ENCODE measurements at regions not wholly inside any gene's neighbourhood (a gene's known extent, or its start where the extent isn't known, plus 50 kb on each side); places are given as distances from the start of the nearest gene placed in this dataset.

DNA sequence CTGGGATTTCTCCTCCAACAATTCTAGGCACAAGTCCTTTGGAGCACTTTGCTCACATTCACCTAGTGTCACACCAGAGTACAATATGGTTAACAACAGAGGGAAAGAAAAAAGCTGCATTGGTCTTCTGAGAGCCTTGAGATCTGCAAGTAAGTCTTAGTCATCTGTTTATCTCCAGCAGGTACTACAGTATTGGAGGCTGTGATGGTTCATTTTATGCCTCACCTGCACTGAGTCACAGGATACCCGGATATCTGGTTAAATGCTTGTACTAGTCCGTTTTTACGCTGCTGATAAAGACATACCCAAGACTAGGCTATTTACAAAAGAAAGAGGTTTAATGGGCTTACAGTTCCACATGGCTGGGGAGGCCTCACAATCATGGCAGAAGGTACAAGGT, 525.0 kb downstream of the NR2F1-AS1 start:
- ChIA-PET POLR2A (no interaction called here), CTCF (no interaction called here)
- dilution Hi-C loops (cut with MboI; ENCODE audit: extremely low pct_ligation_motif_present, low sequenced_read_pairs), result no loop called here
- no peak overlapping the region for H2AFZ ChIP-seq (ENCODE audit: low read depth, low read length)
- intact Hi-C loops (cut with micrococcal nuclease), result no loop called here
- H3K27me3 ChIP-seq (ENCODE audit: control insufficient read depth in 2 of 2, insufficient read depth in 2 of 2, low read length in 2 of 2), result no peaks in the 10 kb centered on the region
- H3K36me3 ChIP-seq (ENCODE audit: control insufficient read depth in 2 of 2, extremely low read depth in 1 of 2, insufficient read depth in 2 of 2, low read length in 2 of 2), result no peaks in the 10 kb centered on the region
- no peak overlapping the region for H3K27ac ChIP-seq (ENCODE audit: insufficient read depth, low read depth, low read length)
- H3K79me2 ChIP-seq (ENCODE audit: control insufficient read depth, insufficient read depth, low read length), result no peaks in the 10 kb centered on the region
- FAIRE-seq (no peak), DNase-seq (ENCODE audit: low read depth, low spot score) (no peak)
- TF ChIP-seq, protein P1, sequence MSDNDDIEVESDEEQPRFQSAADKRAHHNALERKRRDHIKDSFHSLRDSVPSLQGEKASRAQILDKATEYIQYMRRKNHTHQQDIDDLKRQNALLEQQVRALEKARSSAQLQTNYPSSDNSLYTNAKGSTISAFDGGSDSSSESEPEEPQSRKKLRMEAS (IDR thresholded peaks at IDR 0.05; ENCODE audit: insufficient read depth, insufficient read length), result no peak
- TF ChIP-seq JUN (IDR thresholded peaks at IDR 0.05; ENCODE audit: borderline replicate concordance, insufficient read depth, insufficient read length, low read depth) (no peak), POLR2AphosphoS5 (IDR thresholded peaks at IDR 0.05; ENCODE audit: insufficient read depth, low read depth, low read length) (no peak), GATA2 (IDR thresholded peaks at IDR 0.05; ENCODE audit: insufficient read depth, insufficient read length, low read depth, low read length) (no peak), POLR2A (IDR thresholded peaks at IDR 0.05; ENCODE audit: low read depth, low read length) (no peak), MYC (IDR thresholded peaks at IDR 0.05; ENCODE audit: low read depth, low read length) (no peak), EZH2 (IDR thresholded peaks at IDR 0.05; ENCODE audit: borderline replicate concordance, low read depth, low read length, severe bottlenecking) (no peak)
- no peak overlapping the region for H3K4me2 ChIP-seq (ENCODE audit: insufficient read depth, low read length)
- no peaks in the 10 kb centered on the region for H3K9me1 ChIP-seq (replicated peaks; ENCODE audit: control insufficient read depth, extremely low read depth, insufficient read depth, low read length)
- H3K4me1 ChIP-seq (ENCODE audit: control insufficient read depth, extremely low read depth, insufficient read depth, low read length), result no peaks in the 10 kb centered on the region
- H3K9ac ChIP-seq (replicated peaks; ENCODE audit: extremely low read depth, insufficient read depth, low read length), result no peak overlapping the region
- H4K20me1 ChIP-seq (replicated peaks; ENCODE audit: control insufficient read depth, extremely low read depth, insufficient read depth, low read length), result no peaks in the 10 kb centered on the region
- BruUV-seq (replicated peaks), result no TSS peak
- H3K4me3 ChIP-seq (replicated peaks in 1 of 3; ENCODE audit: insufficient read depth in 1 of 3, low read depth in 1 of 3, low read length in 3 of 3), result no peak overlapping the region
- no peaks in the 10 kb centered on the region for H3K9me3 ChIP-seq (replicated peaks; ENCODE audit: control insufficient read depth, insufficient read depth, low read length)

DNA sequence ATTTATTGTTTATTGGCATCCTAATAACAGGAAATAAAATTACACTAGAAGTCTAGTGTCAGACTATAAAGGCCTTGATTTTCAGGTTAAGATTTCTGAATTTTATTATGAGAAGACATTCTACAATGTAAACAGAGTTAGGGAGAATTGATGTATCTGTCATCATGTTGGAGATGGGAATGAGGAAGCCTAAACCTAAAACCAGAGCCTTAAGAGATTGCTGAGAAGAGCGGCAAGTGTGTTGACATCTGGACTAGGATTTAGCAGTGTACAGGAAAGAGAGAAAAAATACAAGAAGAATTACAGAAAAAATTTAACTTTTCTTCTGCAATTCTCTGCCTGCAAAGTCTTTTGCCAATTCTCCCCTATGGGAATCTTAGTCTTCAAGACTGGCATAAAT, 525.5 kb downstream of the NR2F1-AS1 start:
- H3K9ac ChIP-seq (replicated peaks; ENCODE audit: extremely low read depth, insufficient read depth, low read length), result no peak overlapping the region
- no peaks in the 10 kb centered on the region for H3K4me1 ChIP-seq (ENCODE audit: control insufficient read depth, extremely low read depth, insufficient read depth, low read length)
- H3K27ac ChIP-seq (ENCODE audit: insufficient read depth, low read depth, low read length), result no peak overlapping the region
- DNase-seq (ENCODE audit: low read depth, low spot score), result no peak
- H3K4me3 ChIP-seq (replicated peaks in 1 of 3; ENCODE audit: insufficient read depth in 1 of 3, low read depth in 1 of 3, low read length in 3 of 3), result no peak overlapping the region
- dilution Hi-C loops (cut with MboI; ENCODE audit: extremely low pct_ligation_motif_present, low sequenced_read_pairs), result no loop called here
- no peaks in the 10 kb centered on the region for H3K9me3 ChIP-seq (replicated peaks; ENCODE audit: control insufficient read depth, insufficient read depth, low read length)
- BruUV-seq (replicated peaks), result no TSS peak
- H3K9me1 ChIP-seq (replicated peaks; ENCODE audit: control insufficient read depth, extremely low read depth, insufficient read depth, low read length), result no peaks in the 10 kb centered on the region
- H3K27me3 ChIP-seq (ENCODE audit: control insufficient read depth in 2 of 2, insufficient read depth in 2 of 2, low read length in 2 of 2), result no peaks in the 10 kb centered on the region
- H2AFZ ChIP-seq (ENCODE audit: low read depth, low read length), result no peak overlapping the region
- CTCF ChIA-PET, result no interaction called here
- POLR2A ChIA-PET, result no interaction called here
- H4K20me1 ChIP-seq (replicated peaks; ENCODE audit: control insufficient read depth, extremely low read depth, insufficient read depth, low read length), result no peaks in the 10 kb centered on the region
- no peaks in the 10 kb centered on the region for H3K79me2 ChIP-seq (ENCODE audit: control insufficient read depth, insufficient read depth, low read length)
- H3K36me3 ChIP-seq (ENCODE audit: control insufficient read depth in 2 of 2, extremely low read depth in 1 of 2, insufficient read depth in 2 of 2, low read length in 2 of 2), result no peaks in the 10 kb centered on the region
- no peak for FAIRE-seq
- intact Hi-C loops (cut with micrococcal nuclease), result no loop called here
- no peak overlapping the region for H3K4me2 ChIP-seq (ENCODE audit: insufficient read depth, low read length)
- TF ChIP-seq POLR2A (IDR thresholded peaks at IDR 0.05; ENCODE audit: low read depth, low read length) (no peak), JUN (IDR thresholded peaks at IDR 0.05; ENCODE audit: borderline replicate concordance, insufficient read depth, insufficient read length, low read depth) (no peak), POLR2AphosphoS5 (IDR thresholded peaks at IDR 0.05; ENCODE audit: insufficient read depth, low read depth, low read length) (no peak), EZH2 (IDR thresholded peaks at IDR 0.05; ENCODE audit: borderline replicate concordance, low read depth, low read length, severe bottlenecking) (no peak), FOS (IDR thresholded peaks at IDR 0.05; ENCODE audit: borderline replicate concordance, insufficient read depth, low read length) (no peak), GATA2 (IDR thresholded peaks at IDR 0.05; ENCODE audit: insufficient read depth, insufficient read length, low read depth, low read length) (no peak), MYC (IDR thresholded peaks at IDR 0.05; ENCODE audit: low read depth, low read length) (no peak)
- TF ChIP-seq, protein P1 (IDR thresholded peaks at IDR 0.05; ENCODE audit: insufficient read depth, insufficient read length), result no peak
- TF ChIP-seq, protein P2, sequence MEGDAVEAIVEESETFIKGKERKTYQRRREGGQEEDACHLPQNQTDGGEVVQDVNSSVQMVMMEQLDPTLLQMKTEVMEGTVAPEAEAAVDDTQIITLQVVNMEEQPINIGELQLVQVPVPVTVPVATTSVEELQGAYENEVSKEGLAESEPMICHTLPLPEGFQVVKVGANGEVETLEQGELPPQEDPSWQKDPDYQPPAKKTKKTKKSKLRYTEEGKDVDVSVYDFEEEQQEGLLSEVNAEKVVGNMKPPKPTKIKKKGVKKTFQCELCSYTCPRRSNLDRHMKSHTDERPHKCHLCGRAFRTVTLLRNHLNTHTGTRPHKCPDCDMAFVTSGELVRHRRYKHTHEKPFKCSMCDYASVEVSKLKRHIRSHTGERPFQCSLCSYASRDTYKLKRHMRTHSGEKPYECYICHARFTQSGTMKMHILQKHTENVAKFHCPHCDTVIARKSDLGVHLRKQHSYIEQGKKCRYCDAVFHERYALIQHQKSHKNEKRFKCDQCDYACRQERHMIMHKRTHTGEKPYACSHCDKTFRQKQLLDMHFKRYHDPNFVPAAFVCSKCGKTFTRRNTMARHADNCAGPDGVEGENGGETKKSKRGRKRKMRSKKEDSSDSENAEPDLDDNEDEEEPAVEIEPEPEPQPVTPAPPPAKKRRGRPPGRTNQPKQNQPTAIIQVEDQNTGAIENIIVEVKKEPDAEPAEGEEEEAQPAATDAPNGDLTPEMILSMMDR (IDR thresholded peaks at IDR 0.05; ENCODE audit: extremely low read depth in 1 of 2, insufficient read depth in 1 of 2, low read depth in 1 of 2, low read length in 2 of 2), result no peak

All from endothelial cell of umbilical vein (primary cell).